ENCODE measurements at regions not wholly inside any gene's neighbourhood (a gene's known extent, or its start where the extent isn't known, plus 50 kb on each side); places are given as distances from the start of the nearest gene placed in this dataset.

DNA sequence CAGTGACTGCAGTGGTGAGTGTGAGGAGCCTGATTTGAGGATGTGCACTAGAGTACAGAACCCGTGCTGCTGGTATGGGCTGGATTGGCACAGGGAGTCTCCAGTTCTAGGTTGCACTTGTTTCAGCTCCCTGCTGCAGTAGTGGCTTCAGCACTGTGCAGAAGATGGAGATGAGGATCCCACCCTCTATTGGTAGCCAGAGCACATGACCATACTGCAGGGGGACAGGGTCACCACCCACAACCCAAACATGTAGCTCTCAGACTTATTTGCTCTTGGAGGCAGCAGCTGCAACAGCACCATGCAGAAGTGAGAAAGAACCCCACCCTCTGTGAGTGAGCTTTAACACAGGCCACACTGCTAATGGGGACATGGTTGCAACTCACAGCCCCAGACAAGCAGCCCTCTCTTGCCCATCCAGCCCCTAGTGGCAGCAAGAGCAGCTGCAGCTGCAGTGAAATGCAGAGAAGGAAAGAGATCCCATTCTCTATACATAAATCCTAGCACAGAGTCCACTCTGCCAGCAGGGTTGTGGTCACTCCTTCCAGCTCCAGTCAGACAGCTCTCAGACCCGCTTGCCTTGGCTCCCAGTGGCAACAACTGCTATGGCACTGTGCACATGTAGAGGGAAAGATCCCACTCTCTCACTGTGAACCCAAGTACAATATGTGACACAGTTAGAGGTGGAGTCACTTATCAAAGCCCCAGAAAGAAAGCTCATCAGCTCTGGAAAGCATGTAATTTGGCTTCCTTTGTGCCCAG lies 51.4 kb upstream of the SCIN start:
- DNase-seq, result no peak

DNA sequence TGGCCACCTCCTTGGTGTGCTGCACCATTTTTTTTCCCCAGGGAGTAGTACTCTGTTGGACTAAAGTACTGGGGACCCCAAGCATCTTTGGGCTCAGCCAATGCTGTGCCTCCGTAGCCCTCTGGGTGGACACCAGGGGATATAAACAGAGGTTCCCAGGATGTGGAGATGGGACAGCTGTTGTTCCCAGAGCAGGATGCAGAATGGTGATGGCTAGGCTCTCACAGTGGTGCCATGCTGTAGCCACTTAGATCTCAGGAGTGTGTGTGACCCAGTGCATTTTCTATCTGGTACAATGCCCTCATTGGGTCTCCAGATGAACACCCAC lies 50.9 kb upstream of the SCIN start:
- no peak for DNase-seq
